HG02870 (cell line): ENCODE measurements at regions not wholly inside any gene's neighbourhood (a gene's known extent, or its start where the extent isn't known, plus 50 kb on each side); places are given as distances from the start of the nearest gene placed in this dataset.

Experiments
- ATAC-seq: cut with Tn5 transposase; IDR thresholded peaks from one replicate; pipeline ENCODE4 v1.9.1; 2021; ENCODE audit warnings: mild to moderate bottlenecking, moderate library complexity; ENCODE audit not compliant: unreplicated experiment

- ATAC-seq: no peak
Measured at GRCh38 chr16:6481894-6482293, 850.8 kb upstream of the RBFOX1 start.

DNA sequence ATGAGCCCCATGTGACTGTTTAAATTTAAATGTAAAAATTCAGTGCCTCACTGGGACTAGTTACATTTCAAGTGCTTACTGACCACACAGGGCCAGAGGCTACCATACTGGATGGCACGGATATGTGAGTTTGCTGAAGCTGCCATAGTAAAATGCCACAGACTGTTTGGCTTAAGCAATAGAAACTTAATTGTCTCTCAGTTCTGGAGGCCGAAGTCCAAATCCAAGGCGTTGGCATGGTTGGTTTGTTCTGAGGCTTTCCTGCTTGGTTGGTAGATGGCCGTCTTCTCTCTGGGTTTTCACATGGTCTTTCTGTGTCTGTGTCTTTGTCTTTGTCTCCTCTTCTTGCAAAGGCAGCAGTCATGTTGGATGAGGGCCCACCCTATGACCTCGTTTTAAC is 878.9 kb upstream of the RBFOX1 start:
- no peak for ATAC-seq

- no peak for ATAC-seq
Measured at GRCh38 chr16:6447021-6447790, 885.4 kb upstream of the RBFOX1 start.

DNA sequence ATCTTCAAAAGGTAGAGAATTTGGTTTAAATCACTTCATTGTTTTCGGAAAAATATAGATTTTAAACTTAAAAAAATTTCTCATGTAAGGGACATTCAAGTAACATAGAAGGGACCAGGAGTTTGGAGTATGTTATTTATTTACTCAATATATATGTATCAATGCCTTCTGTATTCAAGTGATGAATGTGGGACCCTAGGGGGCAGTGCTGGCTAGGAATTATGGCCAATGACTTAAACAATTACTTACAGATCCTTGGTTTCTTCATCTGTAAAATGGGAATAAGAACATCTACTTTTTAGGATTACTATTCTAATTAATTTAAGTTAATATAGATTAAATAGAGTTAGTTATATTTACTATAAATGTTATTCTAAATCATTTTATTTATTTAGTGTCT is 886.3 kb upstream of the RBFOX1 start:
- ATAC-seq: no peak

- ATAC-seq: no peak
Measured at GRCh38 chr16:6439129-6439528, 893.5 kb upstream of the RBFOX1 start.

DNA sequence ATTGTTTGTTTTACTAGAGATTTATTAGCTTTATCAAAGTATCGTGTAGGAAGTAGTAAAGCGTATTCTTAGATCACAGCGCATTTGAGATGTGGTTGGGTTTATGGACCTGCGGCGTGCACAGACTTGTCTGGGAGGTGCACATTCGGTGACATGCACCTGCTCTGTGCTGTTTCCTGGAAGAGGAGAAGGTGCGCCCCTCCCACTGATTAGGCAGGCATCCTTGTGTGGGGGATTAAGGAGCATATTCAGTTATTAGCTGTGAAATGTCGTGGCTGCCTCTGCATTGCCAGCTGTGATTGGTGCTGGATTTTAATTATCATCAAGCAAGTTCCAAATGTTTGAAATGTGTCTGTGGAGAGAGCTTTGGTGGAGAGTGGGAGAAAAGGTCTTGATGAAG is 903.8 kb upstream of the RBFOX1 start:
- ATAC-seq: no peak

GRCh38 chr16:6427621-6428020 is 905.0 kb upstream of the RBFOX1 start:
- no peak for ATAC-seq

DNA sequence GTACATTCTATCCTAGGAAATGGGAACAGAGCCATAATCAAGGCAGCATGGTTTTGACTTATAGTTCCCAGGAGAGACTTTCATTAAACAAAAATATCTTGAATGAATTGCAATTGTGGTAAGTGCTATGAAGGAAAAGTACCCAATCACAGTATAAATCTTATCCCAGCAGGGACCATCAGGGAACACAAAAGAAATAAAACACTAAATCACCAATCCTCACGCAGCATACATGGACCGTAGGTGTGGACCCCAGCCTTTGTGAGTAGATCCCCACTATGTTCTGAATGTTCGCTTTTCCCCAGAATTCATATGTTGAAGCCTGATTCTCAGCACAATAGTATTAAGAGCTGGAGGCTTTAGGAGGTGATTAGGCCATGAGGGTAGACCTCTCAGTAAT is 925.0 kb upstream of the RBFOX1 start:
- no peak for ATAC-seq

DNA sequence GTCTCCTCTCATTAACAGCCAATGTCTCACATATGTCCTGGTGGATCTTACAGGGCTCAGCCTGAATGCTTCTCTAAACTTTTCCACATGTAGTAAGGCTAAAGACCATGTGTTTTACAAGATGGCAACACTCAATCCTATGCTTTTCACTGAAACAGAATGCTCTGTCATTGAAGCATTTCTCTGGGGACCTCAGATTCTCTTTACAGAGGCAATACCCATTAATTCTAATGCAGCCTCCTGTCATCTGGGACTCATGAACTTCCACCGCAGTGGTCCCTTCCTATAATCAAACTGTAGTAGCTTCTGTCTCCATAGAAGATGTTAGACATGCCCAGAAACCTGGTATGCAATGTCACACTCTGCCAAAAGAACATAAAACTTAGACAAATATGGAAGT is 926.6 kb upstream of the RBFOX1 start:
- ATAC-seq: no peak

DNA sequence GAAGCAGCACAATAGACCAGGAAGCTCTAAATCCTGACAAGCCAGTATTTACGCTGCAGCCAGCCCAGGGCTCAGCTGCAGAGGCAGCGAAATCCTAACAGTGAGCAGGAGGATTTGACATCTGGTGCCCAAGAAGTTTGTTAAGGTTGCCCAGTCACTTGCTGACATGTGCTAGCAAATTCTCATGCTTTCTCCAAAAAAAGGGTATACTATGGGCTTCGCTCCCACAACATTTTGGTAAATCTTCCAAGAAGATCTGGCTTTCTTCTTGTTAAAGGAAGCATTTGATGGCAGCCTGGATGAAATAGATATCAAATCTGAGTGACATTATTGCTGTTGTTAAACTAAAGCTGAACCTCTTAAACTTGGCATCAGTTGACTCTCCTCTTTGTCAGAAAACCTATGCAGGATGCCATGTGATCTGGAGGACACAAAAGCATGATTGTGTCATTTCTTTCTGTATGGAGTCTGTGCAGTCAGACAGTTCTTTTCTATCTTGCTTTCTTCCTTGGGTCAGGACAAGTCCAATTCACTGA is 949.7 kb upstream of the RBFOX1 start:
- ATAC-seq: no peak

GRCh38 chr16:6381896-6382295 is 950.7 kb upstream of the RBFOX1 start:
- ATAC-seq: no peak

- ATAC-seq: no peak
Measured at GRCh38 chr16:6377956-6378355, 954.7 kb upstream of the RBFOX1 start.

DNA sequence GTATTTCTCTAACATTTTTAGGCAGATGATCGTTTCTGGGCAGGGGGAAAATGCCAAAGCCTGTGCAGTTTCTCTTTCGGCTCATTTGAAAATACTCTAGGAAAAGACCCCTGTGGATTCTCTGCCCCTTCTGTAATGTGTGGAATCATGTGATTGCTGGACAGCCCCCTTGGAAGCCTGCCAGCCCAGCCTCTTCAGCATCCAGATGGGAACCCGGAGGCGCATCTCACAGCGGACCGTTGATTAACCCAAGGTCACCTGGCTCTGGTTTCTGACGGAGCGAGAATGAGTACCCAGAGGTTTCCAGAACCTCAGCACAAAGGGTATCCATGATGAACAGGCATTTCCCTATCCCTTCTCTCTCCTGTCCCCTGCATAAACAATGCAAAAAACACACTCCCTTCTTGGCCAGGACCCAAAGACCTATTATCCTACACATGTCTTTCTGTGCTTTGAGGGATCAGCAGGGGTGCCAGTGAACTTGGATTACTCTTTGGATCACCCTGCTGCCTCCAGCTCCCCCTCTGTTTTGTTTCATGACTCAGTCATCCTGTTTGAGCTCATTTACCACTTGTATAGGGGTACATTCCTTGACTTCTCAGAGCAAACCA is 957.1 kb upstream of the RBFOX1 start:
- no peak for ATAC-seq

DNA sequence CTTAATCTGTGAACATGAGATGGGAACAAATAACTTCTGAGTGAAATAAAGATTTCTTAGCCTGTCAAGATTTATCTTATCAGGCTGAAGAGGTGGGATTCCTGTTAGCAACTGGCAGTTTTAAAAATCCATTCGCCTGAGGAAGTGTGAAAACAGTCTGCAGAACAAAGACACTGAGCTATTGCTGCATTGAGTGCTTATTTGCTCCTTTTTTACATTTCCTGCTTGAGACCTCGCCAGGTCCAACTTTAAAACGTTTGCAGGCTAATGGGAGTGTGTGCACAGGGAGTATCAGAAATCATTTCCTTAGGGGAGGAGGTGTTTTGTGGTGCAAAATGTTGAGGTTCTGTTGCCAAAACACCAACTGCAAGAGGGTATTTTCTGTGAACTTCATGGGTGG is 957.8 kb upstream of the RBFOX1 start:
- ATAC-seq: no peak

DNA sequence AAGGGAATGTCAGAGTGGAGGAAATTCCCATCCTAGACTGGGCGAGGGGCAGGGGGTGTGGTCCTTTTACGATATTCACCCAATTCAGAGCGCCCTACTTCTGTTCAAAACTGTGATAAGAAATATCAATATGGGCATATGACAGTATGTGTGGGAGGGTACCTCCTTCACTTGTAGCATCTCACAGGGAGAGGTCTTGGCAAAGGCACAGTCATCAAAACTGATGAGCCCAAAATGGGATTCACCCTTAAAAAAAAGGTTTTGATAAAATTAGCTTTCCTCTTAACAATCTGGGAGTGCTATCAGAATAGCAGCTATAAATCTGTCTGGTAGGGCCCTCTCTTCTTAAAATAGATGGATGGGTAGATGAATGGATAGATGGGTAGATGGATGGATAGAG is 967.8 kb upstream of the RBFOX1 start:
- no peak for ATAC-seq

DNA sequence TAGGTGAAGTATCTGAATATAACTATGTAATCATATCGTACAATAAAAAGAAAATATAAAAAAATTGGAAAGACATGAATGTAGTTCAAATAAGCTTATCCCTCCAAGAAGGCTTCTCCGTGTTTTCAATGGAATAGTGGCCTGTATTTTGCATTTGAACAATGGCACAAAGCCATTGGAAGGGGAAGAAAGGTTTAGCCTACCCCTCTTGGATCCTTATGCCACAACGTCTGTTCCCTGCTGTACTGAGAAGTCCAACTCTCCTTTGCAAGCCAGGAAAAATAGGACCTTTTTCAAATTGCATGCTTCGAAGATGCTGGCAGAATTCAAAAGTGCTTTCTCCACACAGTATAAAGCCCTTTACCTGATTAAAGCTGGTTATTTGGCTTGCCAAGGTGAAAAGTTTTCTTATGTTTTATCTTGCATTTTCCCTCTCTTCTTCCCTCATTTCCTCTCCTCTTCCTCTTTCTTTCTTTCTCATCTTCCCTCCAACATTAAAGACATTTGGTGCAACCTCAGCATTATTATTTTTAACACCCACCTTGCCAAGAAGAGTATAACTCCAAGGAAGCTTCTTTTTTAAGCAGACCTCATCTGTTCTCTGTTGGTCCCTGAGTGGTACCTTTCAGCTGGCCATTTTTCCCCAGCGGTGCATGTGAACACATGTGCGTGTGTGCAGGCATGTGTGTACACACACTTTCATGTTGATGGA is 968.6 kb upstream of the RBFOX1 start:
- ATAC-seq: no peak

- ATAC-seq: no peak
Measured at GRCh38 chr16:6363396-6363795, 969.2 kb upstream of the RBFOX1 start.

DNA sequence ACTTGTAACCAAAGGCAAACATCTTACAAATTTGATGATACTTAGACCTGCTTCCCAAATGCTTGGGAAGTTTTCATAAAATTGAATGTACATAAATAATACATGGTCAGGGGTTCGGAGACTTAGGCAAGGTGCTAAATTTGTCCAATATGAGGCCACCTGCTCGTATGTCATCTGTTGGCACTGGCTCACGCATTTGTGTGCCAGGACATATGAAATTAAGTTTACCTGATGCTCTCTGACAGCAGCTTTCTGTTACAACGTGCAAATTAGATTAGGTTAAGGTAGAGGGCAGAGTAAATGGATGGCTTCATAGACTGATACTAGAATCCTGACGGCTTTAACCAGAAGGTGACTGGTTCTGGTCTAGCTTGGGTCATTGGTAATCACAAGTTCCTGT is 970.3 kb upstream of the RBFOX1 start:
- ATAC-seq: no peak

DNA sequence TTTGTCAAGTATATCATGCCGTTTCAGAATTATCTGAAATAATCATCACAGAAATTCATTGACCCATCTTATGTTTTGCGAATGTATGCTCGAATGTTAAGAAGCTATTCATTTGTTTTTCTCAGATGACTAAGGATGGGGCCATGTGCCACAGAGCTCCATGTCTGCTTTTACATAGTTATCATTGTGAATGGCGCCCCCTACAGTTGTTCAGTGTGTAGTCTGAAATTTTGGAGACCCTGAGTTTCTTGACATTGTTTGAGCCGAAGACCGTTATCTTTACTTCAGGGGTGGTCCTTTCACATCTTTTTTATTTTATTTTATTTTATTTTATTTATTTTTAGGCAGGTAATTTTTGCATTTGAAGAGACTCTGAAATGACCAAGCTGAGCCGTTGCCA is 972.0 kb upstream of the RBFOX1 start:
- no peak for ATAC-seq

DNA sequence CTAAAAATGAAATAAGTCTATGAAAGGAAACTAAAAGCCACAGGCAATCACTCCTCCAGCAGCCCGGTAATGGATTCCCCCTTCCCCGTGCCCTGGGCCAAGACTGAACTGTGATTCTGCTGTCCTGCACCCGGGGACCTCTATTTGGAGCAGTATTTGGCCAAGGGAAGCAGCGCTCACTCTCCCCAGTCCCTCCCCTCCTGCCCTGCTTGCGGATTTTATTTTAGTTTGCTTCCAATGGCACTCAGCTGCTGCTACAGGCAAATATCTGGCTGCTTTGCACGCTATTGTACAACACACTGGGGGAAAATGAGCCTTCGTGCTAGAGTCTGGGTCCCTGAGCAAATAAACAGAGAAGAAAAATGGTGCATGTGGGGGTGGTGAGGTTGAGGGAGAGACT is 975.7 kb upstream of the RBFOX1 start:
- no peak for ATAC-seq

DNA sequence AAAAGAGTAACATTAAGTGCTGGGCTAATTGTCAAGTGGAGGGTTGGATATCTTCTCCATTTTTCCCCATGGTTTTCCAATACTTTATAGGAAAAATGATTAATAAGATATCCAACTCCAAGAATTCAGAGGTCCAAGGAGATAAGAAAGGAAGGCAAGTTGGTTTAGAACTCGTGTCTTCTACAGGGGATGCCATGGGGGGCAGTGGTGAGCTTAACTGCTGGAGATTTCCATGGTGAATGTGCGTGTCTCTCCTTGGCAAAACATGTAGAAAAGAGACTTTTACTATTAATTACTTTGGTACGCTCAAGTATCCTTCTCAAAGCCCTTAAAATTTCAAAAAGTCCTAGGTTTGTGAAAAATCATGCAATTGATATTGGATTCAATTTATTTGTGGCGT is 982.9 kb upstream of the RBFOX1 start:
- no peak for ATAC-seq

- ATAC-seq: no peak
Measured at GRCh38 chr16:6345090-6345489, 987.6 kb upstream of the RBFOX1 start.
